Aorta (tissue), 5 donors: ENCODE measurements at regions not wholly inside any gene's neighbourhood (a gene's known extent, or its start where the extent isn't known, plus 50 kb on each side); places are given as distances from the start of the nearest gene placed in this dataset.

Source experiments
- ATAC-seq: fragments of 200-7000 bp; cut with Tn5 transposase; one replicate; pipeline ENCODE4 v1.9.1; 2022; ENCODE audit warnings: moderate library complexity; ENCODE audit not compliant: low FRiP score
- DNase-seq, 2 donors: peaks; one replicate each; pipeline ENCODE4 v3.0.0-alpha.2; 2020
- H3K27ac ChIP-seq, 2 donors: one replicate each; pipeline ENCODE4 v1.5.1; 2013; ENCODE audit warnings: low read length in 2 of 2, mild to moderate bottlenecking in 2 of 2, moderate library complexity in 2 of 2, control low read depth in 1 of 2, inconsistent platforms in 1 of 2, low read depth in 1 of 2
- H3K27me3 ChIP-seq, 2 donors: one replicate each; pipeline ENCODE4 v1.6.1; 2013; ENCODE audit warnings: control low read depth in 1 of 2, low read length in 1 of 2, mild to moderate bottlenecking in 1 of 2, moderate library complexity in 1 of 2; ENCODE audit not compliant: insufficient read depth in 2 of 2, control insufficient read depth in 1 of 2
- H3K36me3 ChIP-seq, 2 donors: one replicate each; pipeline ENCODE4 v1.6.1; 2013; ENCODE audit warnings: control low read depth in 1 of 2, low read length in 1 of 2, mild to moderate bottlenecking in 1 of 2; ENCODE audit not compliant: insufficient read depth in 2 of 2, control insufficient read depth in 1 of 2
- H3K4me1 ChIP-seq, 2 donors: one replicate each; pipeline ENCODE4 v1.6.1; 2013; ENCODE audit warnings: low read length in 2 of 2, control low read depth in 1 of 2, mild to moderate bottlenecking in 1 of 2, moderate library complexity in 1 of 2; ENCODE audit not compliant: insufficient read depth in 2 of 2, control insufficient read depth in 1 of 2
- H3K4me3 ChIP-seq, 2 donors: one replicate each; pipeline ENCODE4 v1.5.1; 2013; ENCODE audit warnings: low read length in 2 of 2, control low read depth in 1 of 2, mild to moderate bottlenecking in 1 of 2
- H3K9me3 ChIP-seq: one replicate; pipeline ENCODE4 v1.6.1; 2013; ENCODE audit warnings: mild to moderate bottlenecking, low read length; ENCODE audit not compliant: control insufficient read depth
- WGBS, 2 donors: extraction: QIAGEN DNeasy Blood & Tissue Kit; methylation state at CpG; one replicate each; pipeline ENCODE4 v1.1.7; 2013; 5-methylcytosine and 5-hydroxymethylcytosine counted together
- intact Hi-C, 2 donors: fragments of 100-400 bp; cut with DNase I; formaldehyde crosslinking; loops; one replicate each; pipeline versions ENCODE4 v1.14.2 to v1.15.0; 2022
- donor health status: healthy with polysubstance abuse.
- donor health status: Bipolar disorder and iron deficiency.
- donor health status: DM: no; HTN: no; CAD: no.
- donor health status: DM: no; HTN: no; CAD: no.
- donor health status: DM: yes; HTN: yes; CAD: no.

- ATAC-seq = no peak
- no peaks in the 10 kb centered on the region for H3K27me3 ChIP-seq
- WGBS, 2 donors = 97 to 98% methylated on average over 1 of the region's 1 CpG
- no peak overlapping the region for H3K27ac ChIP-seq
- H3K36me3 ChIP-seq = no peaks in the 10 kb centered on the region
- H3K9me3 ChIP-seq = no peaks in the 10 kb centered on the region
- H3K4me1 ChIP-seq = no peaks in the 10 kb centered on the region
- intact Hi-C loops = no loop called here
- no peak for DNase-seq
- H3K4me3 ChIP-seq = no peak overlapping the region
These were observed 138.6 kb upstream of the MBL2 start for GRCh38 chr10:52911163-52911562.

DNA sequence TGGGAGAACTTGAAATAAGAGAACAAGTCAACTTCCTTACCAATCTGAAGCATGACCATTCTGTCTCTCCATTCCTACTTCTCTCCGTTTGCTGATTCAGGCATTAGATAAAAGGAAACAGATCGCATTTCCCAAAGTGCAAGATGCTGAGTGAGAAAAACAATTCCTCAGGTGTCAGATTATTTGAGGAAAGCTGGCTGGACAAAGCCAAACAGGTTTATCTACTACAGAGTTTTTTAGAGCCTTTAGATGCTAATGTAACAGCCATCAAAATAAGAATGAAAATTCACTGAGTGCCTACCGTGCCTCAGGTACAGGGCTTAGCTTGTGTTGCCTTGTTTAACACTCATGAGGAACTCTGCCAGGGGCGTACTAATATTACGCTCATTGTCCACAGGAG is 135.9 kb upstream of the MBL2 start:
- no peak for DNase-seq
- intact Hi-C loops = no loop called here

GRCh38 chr10:52906046-52906445 is 133.5 kb upstream of the MBL2 start:
- no peak for ATAC-seq
- DNase-seq = no peak
- intact Hi-C loops = no loop called here
- Histone ChIP-seq H3K36me3 (no peaks in the 10 kb centered on the region), H3K27ac (no peak overlapping the region), H3K4me3 (no peak overlapping the region), H3K27me3 (no peaks in the 10 kb centered on the region), H3K4me1 (no peaks in the 10 kb centered on the region), H3K9me3 (no peaks in the 10 kb centered on the region)
- 80 to 91% methylated on average over 1 of the region's 1 CpG for WGBS, 2 donors

More for the DNA sequence above, 135.9 kb upstream of the MBL2 start:
- Histone ChIP-seq H3K27me3 (no peaks in the 10 kb centered on the region), H3K4me1 (no peaks in the 10 kb centered on the region), H3K27ac (no peak overlapping the region), H3K36me3 (no peaks in the 10 kb centered on the region), H3K4me3 (no peak overlapping the region), H3K9me3 (no peaks in the 10 kb centered on the region)
- 66 to 81% methylated on average over 5 of the region's 5 CpGs for WGBS, 2 donors
- ATAC-seq = no peak

DNA sequence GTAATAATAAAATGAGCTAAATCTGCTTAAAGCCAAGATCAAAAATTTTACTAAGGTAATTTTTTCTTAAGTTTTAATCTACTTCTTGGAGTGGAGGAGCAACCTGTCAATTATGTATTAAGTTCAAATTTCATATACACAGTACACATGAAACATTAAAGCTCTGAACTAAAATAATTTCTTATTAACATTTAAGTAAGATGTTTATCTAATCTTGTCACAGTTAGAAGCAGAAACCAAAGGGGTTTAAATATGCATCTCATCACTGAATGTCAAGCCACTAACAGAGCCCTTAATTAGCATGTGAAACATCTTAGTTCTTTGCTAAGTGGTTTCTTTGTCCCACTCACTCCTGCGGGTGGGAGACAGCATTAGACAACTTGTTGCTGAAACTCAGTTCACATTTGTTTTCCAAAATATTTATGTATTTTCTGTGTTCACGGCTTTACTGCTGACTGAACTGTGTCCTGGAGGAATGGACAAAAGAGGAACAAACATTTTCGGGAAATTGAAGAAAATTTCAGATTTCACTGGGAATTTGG is 130.9 kb upstream of the MBL2 start:
- DNase-seq = no peak
- Histone ChIP-seq H3K9me3 (no peaks in the 10 kb centered on the region), H3K27me3 (no peaks in the 10 kb centered on the region), H3K4me1 (no peaks in the 10 kb centered on the region), H3K4me3 (no peak overlapping the region), H3K27ac (no peak overlapping the region), H3K36me3 (no peaks in the 10 kb centered on the region)
- no peak for ATAC-seq
- intact Hi-C loops = no loop called here
- WGBS, 2 donors = 51 to 63% methylated on average over 3 of the region's 3 CpGs

- WGBS, 2 donors = 34 to 53% methylated on average over 2 of the region's 2 CpGs
- no peak for ATAC-seq
These were observed 128.0 kb upstream of the MBL2 start for GRCh38 chr10:52900593-52900992.

GRCh38 chr10:52897162-52897561 is 124.6 kb upstream of the MBL2 start:
- H3K27me3 ChIP-seq = peaks cover 0 to 2% of the 10 kb centered on the region in 2 donors
- no peak overlapping the region for H3K4me3 ChIP-seq
- no peaks in the 10 kb centered on the region for H3K36me3 ChIP-seq
- no peak overlapping the region for H3K27ac ChIP-seq
- no peaks in the 10 kb centered on the region for H3K4me1 ChIP-seq
- H3K9me3 ChIP-seq = no peaks in the 10 kb centered on the region
- ATAC-seq = no peak
- intact Hi-C loops = no loop called here
- DNase-seq = no peak

More at GRCh38 chr10:52900593-52900992, 128.0 kb upstream of the MBL2 start:
- H3K4me3 ChIP-seq = no peak overlapping the region
- H3K9me3 ChIP-seq = no peaks in the 10 kb centered on the region
- H3K27me3 ChIP-seq = no peaks in the 10 kb centered on the region
- intact Hi-C loops = no loop called here
- no peak overlapping the region for H3K27ac ChIP-seq
- no peaks in the 10 kb centered on the region for H3K36me3 ChIP-seq
- no peak for DNase-seq
- H3K4me1 ChIP-seq = no peaks in the 10 kb centered on the region

- Histone ChIP-seq H3K36me3 (no peaks in the 10 kb centered on the region), H3K9me3 (no peaks in the 10 kb centered on the region), H3K27me3 (peaks cover 0 to 2% of the 10 kb centered on the region in 2 donors), H3K4me1 (no peaks in the 10 kb centered on the region), H3K27ac (no peak overlapping the region), H3K4me3 (no peak overlapping the region)
- no peak for ATAC-seq
- no peak for DNase-seq
- intact Hi-C loops = no loop called here
These were observed 122.5 kb upstream of the MBL2 start for GRCh38 chr10:52895059-52895458.

- 93 to 96% methylated on average over 17 of the region's 17 CpGs for WGBS, 2 donors
- no peak overlapping the region for H3K4me3 ChIP-seq
- H3K27ac ChIP-seq = no peak overlapping the region
- ATAC-seq = peak; percentile 45
- no peaks in the 10 kb centered on the region for H3K9me3 ChIP-seq
- peak in 1 of 2 donors; percentile 51 for DNase-seq
- intact Hi-C loops = no loop called here
- peaks cover 0 to 2% of the 10 kb centered on the region in 2 donors for H3K27me3 ChIP-seq
- H3K4me1 ChIP-seq = no peaks in the 10 kb centered on the region
- H3K36me3 ChIP-seq = no peaks in the 10 kb centered on the region
These were observed 117.7 kb upstream of the MBL2 start for GRCh38 chr10:52890281-52890680.

DNA sequence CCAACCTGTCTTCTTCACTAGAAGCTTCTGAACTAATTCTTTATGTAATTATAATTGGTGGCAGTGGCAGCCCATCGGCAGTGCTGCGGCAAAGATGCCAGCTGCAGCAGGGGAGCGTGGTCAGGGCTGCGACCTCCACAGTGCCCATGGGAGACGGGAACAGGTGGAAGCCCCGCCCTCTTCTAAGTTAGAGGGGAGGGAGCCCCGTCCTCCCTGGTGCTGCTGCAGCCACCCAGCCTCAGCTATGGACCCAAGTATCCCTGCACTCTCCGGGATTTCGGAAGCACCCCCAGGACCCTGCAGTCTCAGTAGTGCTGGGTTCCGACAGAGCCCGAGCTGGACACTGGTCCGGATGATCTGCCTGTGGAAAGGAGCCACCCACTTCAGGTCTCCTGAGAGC is 117.0 kb upstream of the MBL2 start:
- DNase-seq (peak in 1 of 2 donors; percentile 59), ATAC-seq (no peak)
- WGBS, 2 donors = 89 to 94% methylated on average over 12 of the region's 12 CpGs
- H3K36me3 ChIP-seq = no peaks in the 10 kb centered on the region
- no peak overlapping the region for H3K27ac ChIP-seq
- H3K4me1 ChIP-seq = no peaks in the 10 kb centered on the region
- intact Hi-C loops = no loop called here
- H3K9me3 ChIP-seq = no peaks in the 10 kb centered on the region
- peaks cover 0 to 2% of the 10 kb centered on the region in 2 donors for H3K27me3 ChIP-seq
- no peak overlapping the region for H3K4me3 ChIP-seq
